ENCODE measurements at regions not wholly inside any gene's neighbourhood (a gene's known extent, or its start where the extent isn't known, plus 50 kb on each side); places are given as distances from the start of the nearest gene placed in this dataset.

DNA sequence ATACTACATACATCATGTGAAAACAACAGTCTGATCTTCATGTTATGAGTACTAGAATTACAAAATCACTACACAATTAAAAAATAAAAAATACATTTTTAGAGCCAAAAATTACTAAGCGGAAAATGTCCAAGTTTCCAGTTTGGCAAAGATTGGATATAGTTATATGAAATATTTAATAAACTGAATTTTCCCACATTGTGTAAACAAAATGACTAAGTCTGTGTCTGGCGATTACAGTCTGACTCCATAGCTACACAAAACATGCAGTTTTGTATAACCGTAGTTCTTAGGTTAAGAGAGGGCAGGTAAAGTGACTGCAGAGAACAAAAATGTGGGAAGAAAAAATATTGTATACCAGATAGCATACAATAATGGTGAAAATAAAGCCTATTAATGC is 59.2 kb upstream of the TMEM47 start:
- H3K4me3 ChIP-seq (ENCODE audit: low read length) = no peak overlapping the region
- DNase-seq (ENCODE audit: low read depth) = no peak
- TF ChIP-seq, protein P1, sequence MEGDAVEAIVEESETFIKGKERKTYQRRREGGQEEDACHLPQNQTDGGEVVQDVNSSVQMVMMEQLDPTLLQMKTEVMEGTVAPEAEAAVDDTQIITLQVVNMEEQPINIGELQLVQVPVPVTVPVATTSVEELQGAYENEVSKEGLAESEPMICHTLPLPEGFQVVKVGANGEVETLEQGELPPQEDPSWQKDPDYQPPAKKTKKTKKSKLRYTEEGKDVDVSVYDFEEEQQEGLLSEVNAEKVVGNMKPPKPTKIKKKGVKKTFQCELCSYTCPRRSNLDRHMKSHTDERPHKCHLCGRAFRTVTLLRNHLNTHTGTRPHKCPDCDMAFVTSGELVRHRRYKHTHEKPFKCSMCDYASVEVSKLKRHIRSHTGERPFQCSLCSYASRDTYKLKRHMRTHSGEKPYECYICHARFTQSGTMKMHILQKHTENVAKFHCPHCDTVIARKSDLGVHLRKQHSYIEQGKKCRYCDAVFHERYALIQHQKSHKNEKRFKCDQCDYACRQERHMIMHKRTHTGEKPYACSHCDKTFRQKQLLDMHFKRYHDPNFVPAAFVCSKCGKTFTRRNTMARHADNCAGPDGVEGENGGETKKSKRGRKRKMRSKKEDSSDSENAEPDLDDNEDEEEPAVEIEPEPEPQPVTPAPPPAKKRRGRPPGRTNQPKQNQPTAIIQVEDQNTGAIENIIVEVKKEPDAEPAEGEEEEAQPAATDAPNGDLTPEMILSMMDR (conservative IDR thresholded peaks at IDR 0.05; ENCODE audit: low read depth, low read length) = no peak

DNA sequence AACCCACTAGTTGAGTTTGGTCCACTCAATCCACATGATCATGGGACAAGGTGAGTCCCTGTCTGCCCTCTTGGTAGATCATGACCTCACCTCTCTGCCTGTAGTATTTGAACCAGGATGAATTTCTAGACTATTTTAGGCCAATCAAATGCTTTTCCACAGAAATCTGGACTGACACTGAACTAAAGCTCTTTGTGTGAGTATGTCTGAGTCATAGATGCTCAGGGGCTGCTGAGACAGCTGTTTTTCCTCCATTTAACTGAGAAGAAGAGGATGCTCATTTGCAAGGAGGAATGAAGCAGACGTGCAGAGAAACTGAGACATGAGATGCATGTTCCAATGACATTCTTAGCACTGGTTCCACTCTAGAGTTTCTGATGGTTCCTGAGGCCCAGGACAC is 77.3 kb upstream of the TMEM47 start:
- TF ChIP-seq, protein P1 (conservative IDR thresholded peaks at IDR 0.05; ENCODE audit: low read depth, low read length) = no peak
- DNase-seq (ENCODE audit: low read depth) = peak; percentile 6
- no peak overlapping the region for H3K4me3 ChIP-seq (ENCODE audit: low read length)

DNA sequence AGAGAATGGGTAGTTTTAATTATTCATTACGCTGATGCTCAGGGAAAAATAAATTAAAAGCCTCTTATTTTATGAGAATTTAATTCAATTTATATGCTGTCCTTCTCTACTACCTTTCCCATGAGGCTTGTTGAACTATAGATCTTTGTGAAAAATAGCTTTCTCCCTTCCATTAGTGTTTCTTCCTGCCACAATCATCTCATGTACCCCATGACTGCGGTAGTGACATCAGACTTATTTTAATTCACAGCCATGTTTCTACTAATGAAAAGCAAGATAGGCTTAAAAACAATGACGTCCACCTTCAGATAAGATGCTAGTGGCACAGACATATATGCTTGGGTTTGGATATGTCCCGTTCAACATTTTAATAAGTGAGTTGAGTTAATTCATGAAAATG is 87.4 kb upstream of the TMEM47 start:
- TF ChIP-seq, protein P1 (conservative IDR thresholded peaks at IDR 0.05; ENCODE audit: low read depth, low read length) = no peak

DNA sequence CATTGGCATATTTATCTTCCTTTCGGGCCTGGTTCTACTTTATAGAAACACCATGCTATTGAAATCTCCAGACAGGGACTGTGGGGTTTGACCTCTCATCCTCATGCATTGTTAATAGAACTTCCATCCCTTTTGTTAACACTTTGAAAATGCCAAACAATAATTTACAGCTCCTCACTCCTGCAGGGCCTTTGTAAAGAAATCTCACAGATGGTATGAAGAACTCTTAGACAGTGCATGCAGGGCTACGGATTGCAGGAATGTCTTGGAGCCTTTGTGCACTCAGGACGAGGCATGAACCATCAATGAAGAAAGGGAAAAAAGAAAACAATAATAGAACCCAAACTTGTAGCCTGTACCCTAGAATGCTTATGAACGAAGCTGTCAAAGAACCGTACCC is 92.8 kb upstream of the TMEM47 start:
- TF ChIP-seq, protein P1 (conservative IDR thresholded peaks at IDR 0.05; ENCODE audit: low read depth, low read length) = no peak
- H3K4me3 ChIP-seq (ENCODE audit: low read length) = no peak overlapping the region
- DNase-seq (ENCODE audit: low read depth) = no peak

More for the DNA sequence above, 87.4 kb upstream of the TMEM47 start:
- no peak for DNase-seq (ENCODE audit: low read depth)
- no peak overlapping the region for H3K4me3 ChIP-seq (ENCODE audit: low read length)

DNA sequence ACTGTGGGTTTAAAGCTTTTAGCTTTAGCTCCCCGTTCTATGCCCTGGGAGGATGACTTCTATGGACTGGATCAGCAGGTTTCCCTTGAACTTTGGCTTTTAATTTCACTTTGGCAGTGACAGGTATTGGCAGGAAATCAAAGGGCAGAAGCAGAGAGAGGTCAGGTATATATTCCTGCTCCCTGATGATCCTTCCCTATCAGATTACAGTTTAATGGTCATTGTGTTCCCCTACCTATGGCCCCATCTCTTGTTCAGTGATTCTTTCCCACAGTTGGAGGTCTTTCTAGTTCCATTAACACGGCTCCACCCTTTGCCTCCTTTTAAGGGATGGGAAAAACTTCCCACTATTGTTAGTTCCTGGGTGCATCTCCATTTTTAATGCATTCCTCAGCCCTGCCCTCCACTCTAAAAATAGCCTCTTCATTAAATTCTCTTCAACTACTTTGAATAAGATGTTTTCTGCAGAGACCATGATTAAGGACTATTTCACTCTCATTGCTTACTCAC is 107.8 kb upstream of the TMEM47 start:
- H3K4me3 ChIP-seq (ENCODE audit: low read length) = no peak overlapping the region
- no peak for DNase-seq (ENCODE audit: low read depth)
- TF ChIP-seq, protein P1 (conservative IDR thresholded peaks at IDR 0.05; ENCODE audit: low read depth, low read length) = no peak

DNA sequence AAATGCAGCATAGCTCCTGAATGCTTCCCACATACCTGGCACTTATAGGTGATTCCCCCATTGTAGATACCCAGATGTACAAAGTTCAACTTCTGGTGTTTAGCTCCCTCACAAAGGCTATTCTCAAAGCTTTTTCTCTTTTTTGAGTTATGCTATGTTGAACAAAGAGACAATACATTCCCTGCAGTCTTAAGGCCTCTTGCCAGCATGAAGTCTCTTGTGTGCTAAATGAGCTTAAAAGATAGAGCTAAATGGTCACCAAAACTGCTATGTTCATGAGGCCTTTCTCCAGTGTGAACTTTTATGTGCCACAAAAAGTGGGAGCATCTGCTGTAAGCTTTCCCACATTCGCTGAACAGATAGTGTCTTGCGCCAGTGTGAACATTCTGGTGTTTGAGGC is 111.2 kb upstream of the TMEM47 start:
- TF ChIP-seq, protein P1 (conservative IDR thresholded peaks at IDR 0.05; ENCODE audit: low read depth, low read length) = no peak
- DNase-seq (ENCODE audit: low read depth) = no peak
- no peak overlapping the region for H3K4me3 ChIP-seq (ENCODE audit: low read length)

DNA sequence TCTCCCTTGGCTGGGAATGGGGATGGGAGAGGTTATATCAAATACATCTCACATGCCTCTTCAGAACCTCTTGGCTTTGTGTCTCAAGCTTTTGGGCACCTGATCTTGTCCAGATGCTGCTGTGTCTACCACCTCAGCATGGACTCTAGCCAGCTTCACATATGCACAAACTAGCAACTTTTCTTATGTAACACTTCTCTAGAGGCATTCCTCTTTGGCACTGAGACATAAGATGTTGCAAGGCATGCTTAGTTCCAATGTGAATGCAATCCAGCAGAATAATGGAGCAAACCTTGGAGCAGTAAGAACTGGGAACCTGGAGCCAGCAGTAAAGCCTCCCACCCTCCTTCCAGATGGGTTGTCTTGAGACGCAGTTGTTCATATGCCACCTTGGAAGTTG is 113.4 kb upstream of the TMEM47 start:
- TF ChIP-seq, protein P1 (conservative IDR thresholded peaks at IDR 0.05; ENCODE audit: low read depth, low read length) = no peak
- no peak for DNase-seq (ENCODE audit: low read depth)
- no peak overlapping the region for H3K4me3 ChIP-seq (ENCODE audit: low read length)

Data from retinal pigment epithelial cell (primary cell).